Posterior vena cava (tissue), 2 donors: ENCODE measurements at regions not wholly inside any gene's neighbourhood (a gene's known extent, or its start where the extent isn't known, plus 50 kb on each side); places are given as distances from the start of the nearest gene placed in this dataset.

ENCODE experiments used
- DNase-seq: peaks from one replicate; pipeline ENCODE4 v3.0.0-alpha.2; 2020; ENCODE audit warnings: low spot score
- intact Hi-C, 2 donors: fragments of 100-400 bp; cut with DNase I; formaldehyde crosslinking; loops; one replicate each; pipeline versions ENCODE4 v1.14.1 to v1.14.2; 2022 to 2023
- donor health status: DM: yes; HTN: yes; CAD: no.
- donor health status: DM: yes; HTN: yes; CAD: no.

DNA sequence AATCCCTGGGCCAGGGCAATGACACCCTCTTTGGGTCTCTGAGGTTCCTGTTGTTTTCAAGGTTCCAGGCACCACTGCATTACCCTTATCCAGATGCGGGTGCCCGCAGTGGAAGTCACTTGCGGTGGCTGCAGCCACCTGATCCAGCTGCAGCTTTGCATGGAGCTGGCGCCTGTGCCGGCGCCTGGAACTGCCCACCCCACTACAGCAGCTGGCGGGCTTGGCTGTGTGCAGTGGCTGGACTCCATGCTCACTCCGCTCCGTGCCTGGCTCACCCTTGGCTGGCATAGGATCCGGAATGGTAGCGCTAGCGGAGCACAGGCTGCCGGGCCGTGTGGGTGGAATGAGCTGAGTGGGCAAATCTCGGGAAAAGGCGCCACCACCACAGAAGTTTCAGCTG is 832.6 kb upstream of the CADM2 start:
- intact Hi-C loops = no loop called here
- peak; percentile 75 for DNase-seq

DNA sequence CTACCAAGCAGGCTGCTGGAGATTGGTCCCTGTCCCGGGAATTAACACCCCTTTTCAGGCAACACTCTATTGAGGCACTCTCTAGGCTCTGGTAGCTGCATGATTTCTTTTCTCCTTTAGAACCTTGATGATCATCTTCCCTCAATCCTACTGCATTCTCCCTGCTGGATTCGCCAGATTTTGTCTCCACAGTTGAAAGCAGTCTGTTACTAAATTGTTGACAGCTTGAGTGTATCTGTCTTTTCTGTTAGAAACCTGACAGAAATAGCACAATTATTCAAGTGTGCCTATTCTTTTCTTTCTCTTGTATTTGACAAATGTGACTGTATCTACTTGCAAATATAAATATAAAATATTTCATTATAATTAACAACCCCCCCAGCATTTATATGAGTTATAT is 830.8 kb upstream of the CADM2 start:
- no peak for DNase-seq
- intact Hi-C loops = no loop called here

DNA sequence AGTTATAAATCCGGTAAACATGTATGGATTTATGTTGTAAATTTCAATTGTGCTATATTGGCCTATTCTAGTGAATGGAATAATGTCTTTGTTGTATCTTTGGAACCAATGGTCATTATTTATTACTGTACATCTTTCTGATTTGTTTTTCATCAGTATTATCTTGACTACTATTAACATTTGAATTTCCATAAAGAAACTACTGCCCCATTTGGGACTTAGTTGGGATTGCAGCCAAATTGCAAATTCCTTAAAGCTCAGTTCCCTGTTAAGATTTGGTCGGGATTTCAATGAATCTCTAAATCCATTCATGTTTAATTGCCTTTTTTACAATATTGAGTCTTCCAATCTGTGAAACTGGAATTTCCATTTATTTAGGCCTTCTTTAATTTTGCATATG is 822.4 kb upstream of the CADM2 start:
- DNase-seq = no peak
- intact Hi-C loops = no loop called here

DNA sequence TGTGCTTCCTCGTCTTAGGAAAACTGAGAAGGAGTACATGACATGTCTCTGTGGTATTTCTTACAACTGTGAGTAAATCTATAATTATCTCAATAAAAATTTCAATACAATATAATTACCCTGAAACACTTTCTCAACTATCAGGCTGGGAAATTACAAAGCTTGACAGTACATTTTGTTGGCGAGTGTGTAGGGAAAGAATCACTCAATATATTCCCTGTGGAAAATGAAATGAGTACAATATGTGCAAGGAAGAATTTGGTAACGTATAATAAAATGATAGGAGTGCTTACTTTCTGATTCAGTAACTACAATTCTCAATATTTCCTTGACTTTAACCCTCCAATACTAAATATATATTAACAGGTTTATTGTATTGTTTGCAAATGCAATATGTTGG is 818.2 kb upstream of the CADM2 start:
- intact Hi-C loops = no loop called here
- no peak for DNase-seq

DNA sequence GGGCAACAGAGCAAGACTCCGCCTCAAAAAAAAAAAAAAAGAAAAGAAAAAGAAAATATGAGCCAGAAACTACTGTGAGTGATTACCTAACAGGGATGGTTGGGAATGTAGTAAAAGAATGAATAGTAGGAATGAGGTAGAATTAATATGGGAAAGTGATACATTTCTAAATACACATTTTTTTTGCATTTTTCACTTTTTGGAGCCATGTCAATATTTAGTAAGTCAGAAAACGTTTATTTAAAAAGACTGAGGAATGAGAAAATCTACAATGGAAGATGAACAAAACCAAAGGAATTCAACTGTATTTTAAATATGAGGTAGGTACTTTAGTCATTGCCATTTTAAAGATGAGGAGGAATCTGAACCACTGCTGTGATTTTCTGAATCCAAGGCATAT is 817.2 kb upstream of the CADM2 start:
- DNase-seq = no peak
- intact Hi-C loops = no loop called here

DNA sequence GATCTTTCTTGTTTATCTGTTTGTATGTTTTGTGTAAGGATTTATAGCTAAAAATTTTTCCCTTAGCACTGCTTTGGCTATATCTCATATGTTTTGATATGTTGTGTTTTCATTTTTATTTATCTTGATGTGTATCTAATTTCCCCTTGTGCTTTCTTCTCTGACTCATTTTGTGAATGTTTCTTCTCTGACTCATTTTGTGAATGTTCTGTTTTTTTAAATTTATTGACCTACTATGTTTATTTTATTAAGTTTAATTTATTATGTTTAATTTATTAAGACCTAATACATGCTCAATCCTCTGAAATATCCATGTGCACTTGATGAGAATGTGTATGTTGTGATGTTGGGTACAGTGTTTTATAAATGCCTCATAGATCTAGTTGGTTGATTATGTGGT is 793.5 kb upstream of the CADM2 start:
- intact Hi-C loops = no loop called here
- DNase-seq = no peak

DNA sequence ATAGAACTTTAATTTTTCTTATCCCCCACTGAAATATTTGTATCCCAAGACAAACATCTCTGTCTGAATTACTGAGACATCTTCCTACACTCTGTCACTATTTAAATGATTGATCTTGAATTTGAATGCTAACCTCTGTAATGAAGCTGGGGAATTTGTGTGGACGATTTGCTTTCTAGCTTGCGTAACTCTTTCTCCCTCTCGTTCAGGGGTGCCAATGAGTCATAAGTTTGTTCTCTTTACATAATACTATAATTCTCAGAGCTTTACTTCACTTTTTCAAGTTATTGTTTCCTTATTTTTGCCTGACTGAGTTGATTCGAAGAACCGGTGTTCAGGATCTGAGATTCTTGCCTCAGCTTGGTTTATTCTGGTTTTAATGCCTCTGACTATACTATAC is 783.3 kb upstream of the CADM2 start:
- intact Hi-C loops = no loop called here
- DNase-seq = no peak

DNA sequence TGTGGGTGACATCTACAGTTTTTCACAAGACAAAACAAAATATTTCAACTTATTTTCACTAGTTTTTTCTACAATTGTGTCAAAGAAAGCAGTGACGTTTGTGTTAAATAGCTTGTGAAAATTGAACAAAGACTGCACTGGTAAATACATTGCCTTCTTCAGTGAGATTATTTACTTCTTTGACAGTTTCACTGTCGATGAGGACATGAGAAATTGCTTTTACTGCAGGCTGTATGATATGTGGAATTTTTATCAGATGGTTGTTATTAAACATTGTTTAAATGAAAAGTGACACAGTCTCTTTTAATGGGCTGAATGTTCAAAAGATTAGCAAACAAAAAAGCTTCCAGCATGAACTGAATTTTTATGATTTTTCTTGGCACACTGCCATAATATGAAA is 773.9 kb upstream of the CADM2 start:
- DNase-seq = no peak
- intact Hi-C loops = no loop called here

DNA sequence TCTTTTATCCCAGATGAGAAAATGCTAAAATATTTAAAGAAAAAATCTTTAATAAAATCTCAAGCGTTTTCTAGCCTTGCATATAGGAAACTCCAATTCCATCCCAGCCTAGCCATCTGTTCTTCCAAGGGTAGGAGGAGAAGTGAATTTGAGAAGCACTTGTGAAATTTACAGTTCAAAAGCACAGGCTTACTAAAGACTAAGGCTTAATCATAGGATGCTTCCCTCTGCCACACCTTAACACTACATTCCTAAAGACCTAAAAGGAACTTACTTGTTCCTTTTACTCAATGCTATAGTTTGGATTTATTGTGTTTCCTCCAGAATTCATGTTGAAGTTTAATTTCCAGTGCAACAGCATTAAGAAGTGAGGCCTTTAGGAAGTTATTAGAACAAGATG is 764.8 kb upstream of the CADM2 start:
- no peak for DNase-seq
- intact Hi-C loops = no loop called here

DNA sequence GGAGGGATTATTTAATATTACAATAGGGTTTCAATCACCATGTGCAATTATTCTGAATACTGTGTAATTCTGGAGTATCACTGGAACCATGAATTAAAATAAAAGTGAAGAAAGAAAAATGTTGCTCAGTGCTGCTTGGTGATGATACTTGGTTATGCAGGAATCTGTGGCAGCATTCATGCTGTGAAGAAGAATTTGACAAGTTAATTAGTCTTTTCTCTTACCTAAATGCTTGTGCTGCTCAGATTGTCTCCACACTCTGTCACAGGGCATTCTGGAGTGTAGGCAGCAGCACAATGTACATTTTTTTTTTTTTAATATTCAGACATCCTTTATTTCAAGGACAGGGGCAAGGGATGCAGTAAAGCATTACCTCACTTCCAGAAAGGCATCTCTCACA is 749.3 kb upstream of the CADM2 start:
- no peak for DNase-seq
- intact Hi-C loops = no loop called here

DNA sequence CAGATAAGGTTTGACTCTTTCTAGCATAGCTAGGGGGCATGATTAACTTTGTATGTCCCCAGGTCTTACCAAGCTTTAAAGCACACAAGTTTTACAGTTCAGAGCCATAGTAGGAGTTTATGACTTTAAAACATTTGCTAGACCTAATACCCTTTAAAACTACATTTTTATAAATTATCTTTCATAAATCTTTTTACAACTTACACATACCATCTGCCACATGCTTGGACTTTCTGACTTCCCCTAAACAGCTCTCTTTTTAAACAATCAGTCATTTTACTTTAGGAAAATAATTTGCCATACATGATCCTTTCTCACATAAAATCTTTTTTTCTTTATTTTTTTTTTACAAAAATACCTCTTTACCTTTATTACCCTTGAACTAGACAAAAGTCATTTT is 735.3 kb upstream of the CADM2 start:
- intact Hi-C loops = no loop called here
- no peak for DNase-seq

DNA sequence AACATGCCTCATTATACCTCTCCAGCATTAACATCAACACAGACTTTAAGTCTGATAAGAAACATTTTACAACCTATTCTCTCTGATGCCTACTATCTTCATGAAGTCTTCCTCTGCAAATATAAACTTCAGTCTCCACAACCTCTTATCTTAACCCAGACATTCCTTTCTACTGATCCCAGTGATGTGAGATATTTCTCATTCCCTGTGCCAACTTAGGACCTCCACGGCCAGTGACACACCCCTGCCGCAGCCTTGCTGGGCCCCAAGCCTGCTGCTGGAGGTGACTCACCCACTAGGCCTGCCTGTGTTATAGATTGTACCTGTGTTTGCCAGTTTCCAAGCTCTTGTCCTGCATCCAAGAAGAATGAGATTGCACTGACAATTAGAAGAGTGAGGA is 734.5 kb upstream of the CADM2 start:
- intact Hi-C loops = no loop called here
- no peak for DNase-seq

DNA sequence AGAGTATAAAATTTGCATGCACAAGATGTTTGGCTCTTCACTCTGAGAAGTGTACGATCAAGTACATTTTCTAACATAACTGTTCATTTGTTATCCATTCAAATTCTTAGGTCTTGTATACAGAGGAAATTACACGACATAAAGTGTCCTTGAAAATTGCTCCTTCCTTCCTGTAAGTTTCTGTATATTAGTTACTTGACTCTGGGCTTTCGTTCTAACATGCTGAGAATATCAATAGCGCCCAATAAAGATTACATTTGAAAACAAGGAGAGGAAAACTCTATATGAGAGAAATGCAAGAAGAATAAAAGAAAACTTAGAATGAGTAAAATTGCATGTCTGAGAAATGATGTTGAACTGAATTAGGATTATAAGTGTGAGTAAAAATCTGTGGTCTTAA is 722.5 kb upstream of the CADM2 start:
- intact Hi-C loops = no loop called here

DNA sequence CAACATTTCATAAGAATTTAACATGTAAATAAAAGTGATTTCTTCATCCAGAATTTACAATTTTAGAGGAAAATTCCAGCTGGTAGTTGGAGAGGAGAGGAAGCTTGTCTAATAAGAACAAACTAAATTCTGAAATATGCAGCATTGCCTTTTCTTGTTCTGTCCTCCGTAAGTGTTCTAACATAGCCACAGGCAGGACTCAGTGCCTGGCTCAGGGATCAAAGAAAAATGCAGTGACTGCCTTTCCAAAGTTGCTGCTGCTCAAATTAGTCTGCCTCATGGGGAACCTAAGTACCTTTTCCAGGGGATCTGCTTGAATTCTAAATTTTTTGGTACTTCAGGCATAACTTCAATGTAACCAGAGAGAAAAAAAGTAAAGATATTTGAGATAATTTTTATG is 713.0 kb upstream of the CADM2 start:
- intact Hi-C loops = no loop called here
- DNase-seq = no peak

More for the DNA sequence above, 722.5 kb upstream of the CADM2 start:
- DNase-seq = no peak

DNA sequence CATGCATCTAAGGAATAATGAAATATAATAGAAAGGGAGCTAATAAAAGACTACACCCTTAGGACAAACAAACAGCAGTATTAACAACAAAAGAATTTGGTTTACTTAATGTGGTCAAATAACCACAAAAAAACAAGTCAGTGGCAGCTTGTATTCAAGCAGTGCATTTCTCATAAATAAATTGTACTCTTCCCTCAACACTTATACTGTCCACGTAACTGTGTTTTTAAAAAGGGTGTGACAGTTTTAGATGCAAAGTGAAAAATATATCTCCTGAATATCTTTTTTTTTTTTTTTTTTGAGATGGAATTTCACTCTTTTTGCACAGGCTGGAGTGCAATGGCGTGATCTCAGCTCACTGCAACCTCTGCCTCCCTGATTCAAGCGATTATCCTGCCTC is 698.2 kb upstream of the CADM2 start:
- DNase-seq = no peak
- intact Hi-C loops = no loop called here

DNA sequence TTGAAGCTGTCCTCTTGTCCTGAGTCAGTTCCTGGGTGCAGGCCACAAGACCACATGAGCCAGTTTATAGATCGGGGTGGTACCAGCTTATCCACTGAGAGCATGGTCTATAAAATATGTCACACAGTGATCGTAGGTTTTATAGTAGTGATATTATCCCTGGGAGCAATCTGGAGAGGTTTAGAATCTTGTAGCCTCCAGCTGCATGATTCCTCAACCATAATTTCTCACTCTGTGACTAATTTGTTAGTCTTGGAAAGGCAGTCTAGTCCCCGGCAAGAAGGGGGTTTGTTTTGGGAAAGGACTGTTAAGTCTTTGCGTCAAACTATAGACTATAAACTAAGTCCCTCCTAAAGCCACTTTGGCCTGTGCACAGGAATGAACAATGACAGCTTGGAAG is 693.0 kb upstream of the CADM2 start:
- intact Hi-C loops = no loop called here
- no peak for DNase-seq

DNA sequence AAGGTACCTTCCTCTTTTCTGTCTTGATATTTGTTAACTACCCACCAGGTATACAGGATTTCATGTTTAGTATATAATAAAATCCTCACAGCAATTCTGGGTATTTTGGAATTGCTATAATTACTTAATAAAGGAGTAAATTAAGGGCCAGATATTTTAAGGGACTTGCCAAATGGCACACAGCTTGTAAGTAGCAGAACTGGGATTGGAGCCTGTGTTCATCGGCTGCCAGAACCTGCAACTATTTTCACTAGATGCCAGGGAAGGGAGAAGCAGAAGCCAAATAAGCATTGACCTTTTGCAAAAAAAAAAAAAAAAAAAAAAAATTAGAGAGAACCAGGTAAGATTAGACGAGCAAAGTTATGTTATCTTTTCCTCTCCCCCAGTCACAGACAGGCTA is 683.3 kb upstream of the CADM2 start:
- intact Hi-C loops = no loop called here
- DNase-seq = no peak

DNA sequence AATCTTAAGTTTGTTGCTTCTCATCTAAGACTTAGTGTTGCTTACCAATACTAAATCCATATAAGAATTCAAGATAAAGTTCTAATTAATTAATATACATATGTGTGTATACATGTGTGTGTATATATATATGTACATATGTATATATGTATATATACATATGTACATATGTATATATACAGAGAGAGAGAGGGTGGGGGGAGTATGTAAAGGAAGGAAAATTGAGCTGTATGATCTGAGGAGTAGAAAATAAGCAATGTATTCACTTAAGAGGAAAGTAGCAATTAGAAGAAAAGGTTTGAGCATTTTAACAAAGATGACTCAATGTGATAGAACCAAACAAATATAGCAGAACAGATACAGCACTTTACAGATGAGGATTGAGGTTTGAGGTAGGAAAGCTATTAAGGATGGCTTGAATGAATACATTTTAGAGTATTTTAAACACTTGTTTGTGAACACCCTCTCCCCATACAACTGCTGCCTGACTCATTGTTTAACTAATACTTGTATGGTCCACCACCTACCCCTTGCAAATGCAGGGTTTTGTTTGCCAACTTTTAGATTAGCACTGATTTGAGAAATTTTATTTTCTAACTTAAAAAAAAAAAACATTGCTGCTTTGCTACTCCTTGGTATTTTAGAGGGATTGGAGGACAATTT is 681.1 kb upstream of the CADM2 start:
- intact Hi-C loops = no loop called here
- no peak for DNase-seq

DNA sequence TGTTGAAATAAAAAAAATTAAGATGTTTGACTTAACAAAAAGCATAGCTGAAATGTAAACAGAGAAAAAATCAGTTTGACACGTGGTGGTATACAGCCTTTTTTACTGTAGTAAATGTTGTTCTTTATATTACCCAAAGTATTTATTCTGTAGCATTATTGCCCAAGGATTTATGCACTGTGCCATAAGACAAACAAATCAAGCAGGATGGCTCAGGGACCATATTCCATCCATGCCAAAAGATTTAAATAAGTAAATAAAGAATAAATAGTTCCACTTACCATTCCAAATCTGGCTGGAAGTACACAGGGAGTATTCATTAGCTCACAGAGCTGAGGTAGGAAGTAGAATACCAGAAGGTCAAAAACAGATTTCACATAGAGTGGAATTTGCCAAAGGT is 666.7 kb upstream of the CADM2 start:
- intact Hi-C loops = no loop called here
- DNase-seq = no peak

DNA sequence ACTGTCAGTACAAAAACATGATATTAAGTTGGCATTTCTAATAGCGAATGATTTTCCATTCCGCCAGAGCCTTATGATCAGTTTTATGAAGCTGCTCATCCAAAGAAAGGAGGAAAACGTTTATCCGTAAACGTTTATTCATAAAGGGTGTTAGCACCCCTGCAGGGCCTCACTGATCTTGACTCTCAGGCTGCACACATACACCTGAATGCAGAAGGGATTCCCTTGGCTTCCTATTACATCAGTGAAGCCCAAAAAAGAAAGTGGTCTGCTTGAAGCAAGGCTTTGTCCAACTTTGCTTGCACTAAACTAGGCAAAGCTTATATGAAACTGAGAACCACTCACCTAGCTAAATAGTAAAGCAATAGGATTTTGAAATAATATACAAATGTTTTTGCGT is 659.5 kb upstream of the CADM2 start:
- intact Hi-C loops = no loop called here
- DNase-seq = no peak

DNA sequence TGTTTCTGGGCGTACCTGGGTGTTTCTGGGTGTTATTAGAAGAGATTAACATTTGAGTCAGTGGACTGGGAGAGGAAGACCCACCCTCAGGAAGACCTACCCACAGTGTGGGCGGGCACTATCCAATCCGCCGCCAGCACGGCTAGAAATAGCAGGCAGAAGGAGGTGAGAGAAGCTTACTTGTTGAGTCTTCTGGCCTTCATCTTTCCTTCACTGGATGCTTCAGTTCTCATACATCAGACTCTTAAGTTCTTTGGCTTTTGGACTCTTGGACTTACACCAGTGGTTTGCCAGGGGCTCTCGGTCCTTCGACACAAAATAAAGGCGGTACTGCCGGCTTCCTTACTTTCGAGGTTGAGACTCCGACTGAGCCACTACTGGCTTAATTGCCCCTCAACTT is 654.6 kb upstream of the CADM2 start:
- intact Hi-C loops = no loop called here
- no peak for DNase-seq

DNA sequence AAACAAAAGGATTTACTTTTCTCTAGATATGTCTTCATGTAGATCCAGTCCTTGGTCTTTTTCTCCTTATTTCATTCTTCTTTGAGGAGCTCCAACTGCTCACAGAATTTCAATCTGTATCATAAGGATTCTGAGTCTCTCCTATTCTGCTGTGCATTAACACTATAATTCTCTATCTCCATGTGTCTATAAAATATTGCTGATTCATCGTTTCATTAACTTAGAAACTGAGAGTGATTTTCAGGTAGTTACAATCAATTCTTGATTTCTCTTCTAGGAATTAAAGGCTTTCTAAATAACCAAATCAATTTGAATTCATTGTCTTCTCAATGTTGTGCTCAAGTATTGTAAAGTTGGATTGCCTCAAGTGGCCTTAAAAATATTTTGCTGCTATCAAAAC is 651.5 kb upstream of the CADM2 start:
- intact Hi-C loops = no loop called here
- DNase-seq = no peak
